ENCODE measurements at regions not wholly inside any gene's neighbourhood (a gene's known extent, or its start where the extent isn't known, plus 50 kb on each side); places are given as distances from the start of the nearest gene placed in this dataset.
"Not testable (repeated sequence)": the region's sequence is repeated elsewhere in the genome, so short reads cannot be mapped to it uniquely, and the experiment has no call there.

- DNase-seq = no peak
These were observed 217.3 kb upstream of the IL12B start for GRCh38 chr5:159547466-159548195.

GRCh38 chr5:159548517-159548916 lies 218.2 kb upstream of the IL12B start:
- DNase-seq = no peak

GRCh38 chr5:159549046-159549445 lies 218.8 kb upstream of the IL12B start:
- DNase-seq = no peak

GRCh38 chr5:159550951-159551350 lies 220.7 kb upstream of the IL12B start:
- DNase-seq = no peak

GRCh38 chr5:159552751-159553150 lies 222.5 kb upstream of the IL12B start:
- no peak for DNase-seq

- DNase-seq = no peak
These were observed 223.5 kb upstream of the IL12B start for GRCh38 chr5:159553792-159554191.

- DNase-seq = no peak
These were observed 224.8 kb upstream of the IL12B start for GRCh38 chr5:159555084-159555483.

- no peak for DNase-seq
These were observed 229.1 kb upstream of the IL12B start for GRCh38 chr5:159559337-159559736.

GRCh38 chr5:159560088-159560487 lies 229.8 kb upstream of the IL12B start:
- DNase-seq = no peak

GRCh38 chr5:159564031-159564430 lies 233.7 kb upstream of the IL12B start:
- no peak for DNase-seq

- no peak for DNase-seq
These were observed 236.5 kb upstream of the IL12B start for GRCh38 chr5:159566832-159567231.

- no peak for DNase-seq
These were observed 237.2 kb upstream of the IL12B start for GRCh38 chr5:159567461-159567860.

GRCh38 chr5:159571501-159572244 lies 241.4 kb upstream of the IL12B start:
- peak; percentile 74 for DNase-seq

- DNase-seq = no peak
These were observed 246.6 kb upstream of the IL12B start for GRCh38 chr5:159576902-159577301.

- DNase-seq = peak; percentile 8
These were observed 251.4 kb upstream of the IL12B start for GRCh38 chr5:159581502-159582249.

GRCh38 chr5:159582756-159583541 lies 252.7 kb upstream of the IL12B start:
- no peak for DNase-seq

- no peak for DNase-seq
These were observed 256.6 kb upstream of the IL12B start for GRCh38 chr5:159586921-159587320.

- DNase-seq = no peak
These were observed 258.7 kb upstream of the IL12B start for GRCh38 chr5:159588941-159589340.

GRCh38 chr5:159593518-159594073 lies 263.3 kb upstream of the IL12B start:
- DNase-seq = no peak

- not testable (repeated sequence) for DNase-seq
These were observed 265.3 kb upstream of the IL12B start for GRCh38 chr5:159595561-159595960.

GRCh38 chr5:159601216-159601615 lies 270.9 kb upstream of the IL12B start:
- DNase-seq = no peak

- DNase-seq = no peak
These were observed 272.1 kb upstream of the IL12B start for GRCh38 chr5:159602434-159602833.

- DNase-seq = no peak
These were observed 275.3 kb upstream of the IL12B start for GRCh38 chr5:159605585-159605984.

Data from NCI-H774 (cell line).